SK-N-SH (cell line): ENCODE measurements at regions not wholly inside any gene's neighbourhood (a gene's known extent, or its start where the extent isn't known, plus 50 kb on each side); places are given as distances from the start of the nearest gene placed in this dataset.

Experiments used
- CTCF ChIA-PET: fragments of 300-600, 350-600 bp; formaldehyde crosslinking; extraction: SDS; loops from one replicate; lab custom pipeline; 2021; lab: Yijun Ruan, JAX
- POLR2A ChIA-PET: fragments of 350-600 bp; sonication (Branson Sonifier 250); formaldehyde crosslinking; extraction: SDS; loops from one replicate; lab custom pipeline; 2020; ENCODE audit warnings: antibody characterized with exemption, inconsistent platforms; lab: Yijun Ruan, JAX
- DNase-seq: peaks from one replicate; pipeline ENCODE4 v3.0.0; 2012
- H2AFZ ChIP-seq: fragments of 200-600 bp; sonication (generic); 2 replicates; pipeline ENCODE4 v1.8.1; 2016; ENCODE audit warnings: antibody characterized with exemption, mild to moderate bottlenecking, low read depth
- H3F3A ChIP-seq: fragments of 200-600 bp; sonication (generic); replicated peaks from 2 replicates; pipeline ENCODE3; 2016; ENCODE audit warnings: antibody characterized with exemption, mild to moderate bottlenecking; ENCODE audit not compliant: insufficient read depth
- H3K27ac ChIP-seq, 2 experiments: fragments of 200-500 bp in 1 of 2; fragments of 200-600 bp in 1 of 2; sonication (Bioruptor generic) in 1 of 2; sonication (generic), shearing (Covaris generic) in 1 of 2; 2 replicates each; pipeline versions ENCODE4 v1.5.1 to v1.6.1; 2014 to 2016; ENCODE audit warnings: low read depth in 2 of 2, inconsistent platforms in 1 of 2, low read length in 1 of 2, mild to moderate bottlenecking in 1 of 2, mixed read lengths in 1 of 2
- H3K27me3 ChIP-seq: fragments of 200-600 bp; sonication (generic), shearing (Covaris generic); 2 replicates; pipeline ENCODE4 v1.6.1; 2016; ENCODE audit warnings: mixed run types; ENCODE audit not compliant: insufficient read depth
- H3K36me3 ChIP-seq, 2 experiments: fragments of 200-500 bp in 1 of 2; fragments of 200-600 bp in 1 of 2; sonication (Bioruptor generic) in 1 of 2; sonication (generic) in 1 of 2; replicated peaks in 1 of 2; 2 replicates each; pipeline versions ENCODE3 to v1.5.1; 2014 to 2016; ENCODE audit warnings: low read length in 1 of 2, mild to moderate bottlenecking in 1 of 2; ENCODE audit not compliant: insufficient read depth in 2 of 2, control insufficient read depth in 1 of 2
- H3K4me1 ChIP-seq, 2 experiments: fragments of 200-500 bp in 1 of 2; fragments of 200-600 bp in 1 of 2; sonication (Bioruptor generic) in 1 of 2; sonication (generic), shearing (Covaris generic) in 1 of 2; 2 replicates each; pipeline versions ENCODE4 v1.5.1 to v1.6.1; 2014 to 2016; ENCODE audit warnings: low read depth in 1 of 2, low read length in 1 of 2, mixed run types in 1 of 2; ENCODE audit not compliant: insufficient read depth in 2 of 2, control insufficient read depth in 1 of 2
- H3K4me2 ChIP-seq: fragments of 200-600 bp; sonication (generic), shearing (Covaris generic); 2 replicates; pipeline ENCODE4 v1.6.1; 2017; ENCODE audit warnings: mixed run types
- H3K4me3 ChIP-seq, 2 experiments: fragments of 200-500 bp in 1 of 2; fragments of 200-600 bp in 1 of 2; sonication (Bioruptor generic) in 1 of 2; sonication (generic), shearing (Covaris generic) in 1 of 2; 2 replicates each; pipeline versions ENCODE4 v1.5.1 to v1.8.1; 2014 to 2016; ENCODE audit warnings: low read depth in 2 of 2, inconsistent platforms in 1 of 2, low read length in 1 of 2, mild to moderate bottlenecking in 1 of 2, mixed read lengths in 1 of 2, moderate library complexity in 1 of 2
- H3K79me2 ChIP-seq: fragments of 200-600 bp; sonication (generic); 2 replicates; pipeline ENCODE4 v1.8.1; 2017; ENCODE audit warnings: mild to moderate bottlenecking; ENCODE audit not compliant: insufficient read depth
- H3K9ac ChIP-seq: fragments of 200-600 bp; sonication (generic); 2 replicates; pipeline ENCODE4 v1.6.1; 2017; ENCODE audit warnings: mixed run types
- H3K9me2 ChIP-seq: fragments of 200-600 bp; sonication (generic); 2 replicates; pipeline ENCODE4 v1.6.1; 2017; ENCODE audit warnings: mixed run types
- H3K9me3 ChIP-seq: fragments of 200-600 bp; sonication (generic); 2 replicates; pipeline ENCODE4 v1.6.1; 2017; ENCODE audit warnings: mixed run types, mild to moderate bottlenecking, moderate library complexity
- H4K20me1 ChIP-seq: fragments of 200-600 bp; sonication (generic); 2 replicates; pipeline ENCODE4 v1.6.1; 2017; ENCODE audit warnings: mild to moderate bottlenecking, mixed run types; ENCODE audit not compliant: insufficient read depth
- EP300 ChIP-seq, 2 experiments: IDR thresholded peaks; 2 replicates each; pipeline versions ENCODE4 v1.4.0 to v1.6.1; 2012; ENCODE audit warnings: borderline replicate concordance in 1 of 2, low read depth in 1 of 2, low read length in 1 of 2
- FOXM1 ChIP-seq: IDR thresholded peaks from 2 replicates; pipeline ENCODE4 v1.4.0; 2012; ENCODE audit warnings: low read depth, mild to moderate bottlenecking
- JUND ChIP-seq: IDR thresholded peaks from 2 replicates; pipeline ENCODE4 v1.4.0; 2012
- MAX ChIP-seq: IDR thresholded peaks from 2 replicates; pipeline ENCODE4 v1.4.0; 2012; ENCODE audit warnings: low read depth
- MEF2A ChIP-seq: IDR thresholded peaks from 2 replicates; pipeline ENCODE4 v1.4.0; 2012; ENCODE audit warnings: low read depth, borderline replicate concordance
- MXI1 ChIP-seq: IDR thresholded peaks from 2 replicates; pipeline ENCODE4 v1.6.1; 2012; ENCODE audit warnings: mild to moderate bottlenecking, low read depth, low read length, improper control_type of control experiment
- NFIC ChIP-seq: IDR thresholded peaks from 2 replicates; pipeline ENCODE4 v1.4.0; 2012; ENCODE audit warnings: borderline replicate concordance
- NRF1 ChIP-seq: IDR thresholded peaks from 2 replicates; pipeline ENCODE4 v1.6.1; 2012; ENCODE audit warnings: low read depth, mild to moderate bottlenecking, low read length
- PBX3 ChIP-seq: IDR thresholded peaks from 2 replicates; pipeline ENCODE4; 2012
- RAD21 ChIP-seq: IDR thresholded peaks from 2 replicates; pipeline ENCODE4 v1.6.1; 2012; ENCODE audit warnings: mild to moderate bottlenecking, low read length
- RCOR1 ChIP-seq: fragments of 150-350 bp; IDR thresholded peaks from 2 replicates; pipeline ENCODE4 v1.6.1; 2017; ENCODE audit warnings: antibody characterized with exemption, low read length
- REST ChIP-seq: IDR thresholded peaks from 2 replicates; pipeline ENCODE4 v1.6.1; 2012; ENCODE audit warnings: mild to moderate bottlenecking, low read depth, low read length, moderate library complexity
- RFX5 ChIP-seq: IDR thresholded peaks from 2 replicates; pipeline ENCODE4 v1.6.1; 2012; ENCODE audit warnings: mild to moderate bottlenecking, improper control_type of control experiment, low read length
- SIN3A ChIP-seq: IDR thresholded peaks from 2 replicates; pipeline ENCODE4 v1.6.1; 2012; ENCODE audit warnings: low read depth, mild to moderate bottlenecking, low read length, moderate library complexity, borderline replicate concordance
- SMC3 ChIP-seq: IDR thresholded peaks from 2 replicates; pipeline ENCODE4 v1.6.1; 2012; ENCODE audit warnings: low read depth, low read length, improper control_type of control experiment
- TCF12 ChIP-seq: IDR thresholded peaks from 2 replicates; pipeline ENCODE4 v1.4.0; 2012
- TEAD4 ChIP-seq: IDR thresholded peaks from 2 replicates; pipeline ENCODE4 v1.4.0; 2012; ENCODE audit warnings: mild to moderate bottlenecking, borderline replicate concordance; ENCODE audit not compliant: insufficient read depth
- USF1 ChIP-seq: IDR thresholded peaks from 2 replicates; pipeline ENCODE4 v1.4.0; 2012; ENCODE audit warnings: low read depth, borderline replicate concordance
- WGBS: methylation state at CpG from one replicate; pipeline ENCODE4 v1.1.6; 2017; ENCODE audit warnings: low lambda C conversion rate; 5-methylcytosine and 5-hydroxymethylcytosine counted together

- TF ChIP-seq REST = no peak
Measured at GRCh38 chr15:66851311-66852063, 149.5 kb downstream of the SMAD6 start (continued).

GRCh38 chr15:66852064-66852905 is 150.2 kb downstream of the SMAD6 start:
- H3F3A ChIP-seq = peaks cover 21% of the 10 kb centered on the region
- TF ChIP-seq TEAD4 (no peak), RFX5 (no peak), SIN3A (no peak), SMC3 (no peak), FOXM1 (no peak), EP300 (IDR thresholded peaks at IDR 0.05; ENCODE audit: borderline replicate concordance in 1 of 2, low read depth in 1 of 2, low read length in 1 of 2) (no peak), TCF12 (no peak), USF1 (no peak), JUND (no peak), MXI1 (no peak), NFIC (no peak), NRF1 (no peak), MEF2A (no peak), RAD21 (no peak), RCOR1 (no peak), PBX3 (no peak), MAX (no peak)
- H3K79me2 ChIP-seq = peaks cover 30% of the 10 kb centered on the region; the same call in 1 of the 2 replicates
- H3K9me2 ChIP-seq = no peaks in the 10 kb centered on the region
- no peak overlapping the region for H3K4me3 ChIP-seq
- H3K27me3 ChIP-seq = no peaks in the 10 kb centered on the region
- H4K20me1 ChIP-seq = no peaks in the 10 kb centered on the region
- WGBS = 94% methylated on average over 20 of the region's 25 CpGs
- no peak for DNase-seq
- CTCF ChIA-PET = interaction anchor here (0.6 to 7.6 kb wide), 41 partner anchors 9 to 465 kb away, joined by 3 to 84 read pairs (median 5); partner anchors contain the start of genes LCTL, MAP2K1 and SMAD6
- peaks cover 6 to 15% of the 10 kb centered on the region in 2 experiments; a peak in 2 of 4 replicates for H3K4me1 ChIP-seq
- no peak overlapping the region for H3K9ac ChIP-seq
- POLR2A ChIA-PET = interaction anchor here (0.9 kb wide), 1 partner anchor 262 kb away, joined by 3 read pairs; no protein-coding TSS in a partner anchor
- no peaks in the 10 kb centered on the region for H3K36me3 ChIP-seq
- H2AFZ ChIP-seq = no peak overlapping the region
- no peak overlapping the region for H3K4me2 ChIP-seq
- H3K27ac ChIP-seq = peak overlapping the region in 1 of 2 experiments; percentile 42; a peak in 1 of 4 replicates
- no peaks in the 10 kb centered on the region for H3K9me3 ChIP-seq
